NOMO-1 treated with dmso at 0.1 percent for 144 hours (cell line): ENCODE measurements at regions not wholly inside any gene's neighbourhood (a gene's known extent, or its start where the extent isn't known, plus 50 kb on each side); places are given as distances from the start of the nearest gene placed in this dataset.
"Not testable (repeated sequence)": the region's sequence is repeated elsewhere in the genome, so short reads cannot be mapped to it uniquely, and the experiment has no call there.

Experiments used
- DNase-seq: peaks from one replicate; lab custom pipeline; 2025; ENCODE audit not compliant: unreplicated experiment; lab: John Stamatoyannopoulos, UW

DNA sequence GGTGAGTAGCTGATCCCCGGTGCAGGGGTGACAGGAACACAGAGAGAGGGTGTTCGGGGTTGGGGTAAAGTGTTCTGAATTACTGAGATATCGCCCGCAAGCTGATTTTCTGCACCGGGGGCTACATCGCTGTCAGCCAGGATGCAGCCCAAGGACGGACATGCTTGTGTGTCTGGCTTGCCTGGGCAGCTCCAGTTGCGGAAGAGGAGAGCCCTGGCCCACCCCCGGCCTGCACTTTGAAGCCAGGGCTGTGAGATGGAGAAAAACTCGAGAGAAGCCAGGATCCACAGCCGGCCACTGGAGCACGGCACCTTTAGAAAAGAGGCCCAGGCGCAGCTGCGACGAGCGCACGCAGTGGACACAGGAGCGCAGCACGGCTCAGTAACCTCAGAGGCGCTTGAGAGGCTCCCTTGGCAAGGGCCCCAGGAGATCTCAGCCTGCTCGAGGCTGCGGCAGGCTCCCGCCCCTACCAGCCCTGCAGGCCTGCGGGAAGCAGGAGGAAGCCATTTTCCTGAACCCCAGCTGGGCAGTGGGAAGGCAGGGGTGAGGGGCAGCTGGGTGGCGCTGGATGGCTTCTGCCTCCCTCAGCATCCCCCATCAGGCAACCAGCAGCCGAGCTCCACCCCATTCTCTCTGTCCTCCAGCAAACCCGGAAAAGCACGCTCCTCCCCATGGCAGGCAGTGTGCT, 59.2 kb downstream of the C9orf50 start:
- DNase-seq: no peak

DNA sequence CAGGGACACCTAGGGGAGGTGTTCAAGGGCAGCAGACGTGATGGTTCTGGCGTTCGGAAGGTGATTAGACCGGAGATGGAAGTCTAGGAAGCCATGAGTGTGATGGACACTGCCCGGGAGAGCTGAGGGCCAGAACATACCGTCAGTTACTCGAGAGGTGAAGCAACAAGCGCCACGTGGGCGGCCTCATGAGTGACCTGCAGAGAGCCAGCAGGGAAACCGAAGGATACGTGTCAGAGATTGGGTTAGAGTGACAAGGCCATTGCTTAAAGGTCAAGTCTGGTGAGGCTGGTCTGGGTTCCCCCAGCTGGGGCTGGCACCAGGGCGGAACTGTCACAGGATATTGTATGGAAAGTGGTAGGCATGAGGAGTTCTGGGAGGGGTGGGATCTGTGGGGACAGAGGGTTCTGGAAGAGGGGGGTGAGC, 60.0 kb downstream of the C9orf50 start:
- no peak for DNase-seq

DNA sequence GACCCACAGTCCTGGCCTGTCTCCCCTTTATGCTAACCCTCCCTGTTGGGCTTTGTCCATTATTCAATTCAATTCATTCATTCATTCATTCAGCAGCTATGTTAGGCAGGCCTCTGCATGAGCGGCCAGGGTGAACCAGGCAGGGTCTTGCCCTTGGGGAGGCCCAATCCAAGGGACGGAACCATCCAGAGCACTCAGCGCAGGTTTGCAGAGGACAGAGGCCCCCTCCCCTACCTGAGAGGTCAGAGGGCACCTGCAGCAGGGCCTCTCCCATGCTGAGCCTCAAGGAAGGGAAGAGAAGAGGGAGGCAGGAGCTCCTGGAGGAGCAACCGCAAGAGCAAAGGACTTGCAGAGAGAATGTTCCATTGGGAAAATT, 61.4 kb downstream of the C9orf50 start:
- no peak for DNase-seq

DNA sequence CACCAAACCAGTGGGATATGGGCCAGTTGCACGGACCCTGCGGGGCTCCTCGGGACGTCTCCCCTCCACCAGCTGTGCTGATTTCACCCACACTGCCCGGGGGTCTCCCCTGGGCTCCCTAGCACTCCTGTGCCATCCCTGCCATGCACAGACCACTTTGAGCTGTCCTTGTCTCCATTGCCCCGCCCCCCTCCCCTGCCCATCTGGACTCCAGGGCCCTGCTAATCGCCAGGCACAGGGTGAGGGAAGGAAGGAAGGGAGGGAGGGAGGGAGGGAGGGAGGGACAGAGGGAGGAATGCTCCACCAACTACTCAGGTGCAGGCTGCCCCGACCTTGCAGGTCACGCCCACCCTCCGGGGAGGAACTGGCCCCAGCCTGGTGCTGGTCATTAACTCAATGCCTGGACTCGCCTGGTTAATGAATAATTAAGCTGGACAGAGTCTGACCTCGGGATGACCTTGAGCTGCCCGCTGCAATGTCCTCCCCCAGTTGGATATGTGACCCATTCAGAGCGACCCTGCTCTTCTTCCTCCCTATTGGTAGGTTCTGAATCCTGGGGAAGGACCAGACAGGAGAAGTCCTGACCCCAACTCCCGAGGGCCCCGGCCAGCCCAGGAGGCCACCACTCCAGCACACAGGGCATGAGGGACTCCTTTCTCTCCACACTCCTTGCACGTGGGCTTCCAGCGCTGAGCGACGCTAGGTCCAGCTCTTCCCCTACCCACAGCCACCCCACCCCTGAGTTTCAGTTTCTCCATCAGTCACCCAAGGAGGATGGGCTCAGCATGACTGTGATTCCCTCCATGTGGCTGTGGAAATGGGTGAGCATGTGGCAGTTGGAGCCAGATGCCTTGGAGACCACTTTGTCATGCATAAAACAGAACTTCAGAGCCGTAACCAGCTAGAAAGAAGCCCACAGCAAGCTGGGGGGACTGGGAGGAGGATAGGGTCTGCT, 62.1 kb downstream of the C9orf50 start:
- no peak for DNase-seq

DNA sequence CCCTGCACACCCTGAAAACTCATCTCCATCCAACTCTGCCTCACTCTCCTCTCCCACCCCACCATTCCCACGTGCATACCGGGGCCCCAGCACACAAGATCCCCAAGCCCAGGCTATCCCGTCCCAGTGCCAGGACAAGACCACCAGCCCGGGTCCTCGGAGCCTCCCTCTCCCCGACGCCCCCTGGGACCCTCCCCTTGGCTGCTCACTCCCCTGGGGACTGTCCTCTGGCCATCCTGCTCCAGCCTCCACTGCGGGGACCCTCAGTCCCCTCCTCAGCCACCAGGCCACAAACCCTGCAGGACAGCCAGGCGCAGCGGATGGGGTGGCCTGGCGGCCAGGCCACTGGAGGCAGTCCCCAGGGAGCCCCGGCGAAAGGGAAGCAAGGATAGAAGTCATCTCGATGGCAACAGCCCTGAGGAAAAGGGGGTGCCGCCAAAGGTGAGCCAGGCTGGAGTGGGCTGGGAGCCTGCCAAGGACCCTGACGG, 62.8 kb downstream of the C9orf50 start:
- no peak for DNase-seq

DNA sequence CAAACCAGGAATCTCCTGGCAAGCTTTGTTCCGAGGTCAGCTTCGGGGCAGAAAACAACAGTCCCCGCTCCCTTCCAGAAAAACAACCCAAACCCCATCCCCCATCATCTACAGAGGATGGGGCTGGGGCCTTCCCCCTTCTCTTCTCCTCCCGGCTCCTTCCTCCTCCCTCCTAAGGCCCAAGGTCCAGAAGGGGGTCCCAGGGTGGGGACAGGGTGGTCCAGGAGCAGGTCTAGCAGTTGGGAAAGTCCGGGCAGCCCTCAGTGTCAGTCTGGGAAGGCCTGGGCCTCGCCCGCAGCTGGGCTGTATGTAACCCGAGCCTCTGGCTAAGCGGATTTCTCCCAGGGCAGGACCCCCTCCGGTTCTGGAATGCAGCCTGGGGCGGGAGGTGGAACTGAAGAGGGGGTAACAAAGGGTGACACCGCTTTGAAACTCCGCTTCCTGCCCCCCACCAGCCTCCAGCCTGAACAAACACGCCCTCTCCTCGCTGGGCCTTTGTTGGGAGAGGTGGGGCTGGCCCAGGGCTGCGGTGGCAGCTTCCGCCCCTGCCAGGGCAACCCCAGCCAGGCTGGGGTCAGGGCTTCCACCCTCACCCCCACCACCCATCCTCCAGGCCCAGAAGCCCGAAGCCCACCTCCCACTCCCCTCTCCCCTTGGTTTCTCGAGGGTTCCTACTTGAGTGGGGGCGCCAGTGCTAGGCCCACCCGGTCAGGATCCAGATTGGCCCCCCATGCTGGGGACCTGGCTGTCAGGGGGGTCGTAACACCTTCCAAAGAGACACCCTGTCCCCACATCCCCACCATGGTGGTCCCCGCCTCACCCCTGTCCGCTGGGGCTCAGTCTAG, 63.5 kb downstream of the C9orf50 start:
- DNase-seq: no peak

DNA sequence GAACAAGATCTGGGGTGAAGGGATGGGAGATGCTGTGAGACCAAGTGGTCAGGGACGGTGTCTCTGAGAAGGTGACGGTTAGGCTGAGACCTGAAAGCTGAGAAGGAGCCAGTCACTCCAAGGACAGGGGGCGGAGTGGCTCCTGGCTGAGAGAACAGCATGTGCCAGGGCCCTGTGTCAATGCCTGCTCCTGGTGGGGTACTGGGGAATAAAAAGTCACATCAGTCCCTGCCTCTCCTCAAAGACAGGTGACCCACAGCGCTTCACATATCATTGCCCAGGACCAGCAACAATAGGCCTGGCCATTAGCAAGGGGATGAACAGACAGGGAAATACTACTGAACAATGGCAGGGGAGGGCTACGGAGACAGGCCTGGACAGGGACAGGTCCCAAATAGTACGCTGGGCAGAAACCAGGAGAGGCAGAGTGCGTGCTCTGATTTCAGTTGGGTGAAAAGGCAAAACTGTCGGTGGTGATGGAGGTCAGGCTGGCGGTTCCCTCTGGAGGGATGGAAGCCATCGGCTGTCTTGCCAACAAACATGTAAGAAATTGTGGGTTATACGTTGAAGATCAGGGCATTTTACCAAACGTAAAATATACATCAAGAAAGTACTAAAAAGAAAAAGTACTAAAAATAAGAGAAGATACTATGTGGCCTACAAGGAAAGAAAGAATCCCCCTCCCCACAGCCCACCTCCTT, 64.3 kb downstream of the C9orf50 start:
- DNase-seq: no peak

DNA sequence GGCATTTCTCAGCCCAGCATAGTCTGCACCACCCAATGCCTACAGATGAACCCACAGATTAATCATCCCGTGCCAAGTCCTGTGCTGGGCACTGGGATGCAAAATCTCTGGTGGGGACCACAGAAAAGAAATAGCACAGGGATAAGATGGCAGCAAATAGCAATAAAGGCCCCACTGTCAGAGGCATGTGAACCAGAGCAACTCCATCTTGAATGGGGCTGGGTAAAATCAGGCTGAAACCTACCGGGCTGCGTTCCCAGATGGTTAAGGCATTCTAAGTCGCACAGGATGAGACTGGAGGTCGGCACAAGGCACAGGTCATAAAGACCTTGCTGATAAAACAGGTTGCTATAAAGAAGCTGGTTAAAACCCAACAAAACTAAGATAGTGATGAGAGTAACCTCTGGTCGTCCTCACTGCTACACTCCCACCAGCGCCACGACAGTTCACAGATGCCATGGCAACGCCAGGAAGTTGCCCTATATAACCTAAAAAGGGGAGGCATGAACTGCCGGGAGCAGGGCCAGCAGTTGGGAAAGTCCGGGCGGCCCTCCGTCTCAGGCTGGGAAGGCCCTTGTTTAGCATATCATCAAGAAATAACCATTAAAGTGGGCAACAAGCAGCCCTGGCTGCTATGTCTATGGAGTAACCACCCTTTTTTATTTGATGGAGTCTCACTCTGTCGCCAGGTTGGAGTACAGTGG, 65.2 kb downstream of the C9orf50 start:
- no peak for DNase-seq

DNA sequence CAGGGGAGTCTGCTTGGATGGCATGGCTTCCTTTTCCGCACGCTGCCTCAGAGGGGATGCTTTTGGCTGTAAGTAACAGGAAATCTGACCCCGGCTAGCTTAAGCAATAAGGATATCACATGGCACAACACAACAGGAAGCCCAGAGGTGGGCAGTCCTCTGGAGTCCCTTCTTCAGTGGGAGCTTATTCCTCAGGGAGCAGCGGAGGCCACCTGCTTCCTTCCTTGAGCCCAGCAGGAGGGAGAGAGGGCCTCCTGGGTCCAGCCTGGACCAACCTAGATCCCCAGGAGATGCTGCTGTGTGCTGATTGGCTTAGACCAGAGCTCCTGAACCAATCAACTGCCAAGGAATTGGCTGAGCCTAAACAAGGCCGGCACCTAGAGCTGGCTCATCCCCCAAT, 66.3 kb downstream of the C9orf50 start:
- DNase-seq: no peak

DNA sequence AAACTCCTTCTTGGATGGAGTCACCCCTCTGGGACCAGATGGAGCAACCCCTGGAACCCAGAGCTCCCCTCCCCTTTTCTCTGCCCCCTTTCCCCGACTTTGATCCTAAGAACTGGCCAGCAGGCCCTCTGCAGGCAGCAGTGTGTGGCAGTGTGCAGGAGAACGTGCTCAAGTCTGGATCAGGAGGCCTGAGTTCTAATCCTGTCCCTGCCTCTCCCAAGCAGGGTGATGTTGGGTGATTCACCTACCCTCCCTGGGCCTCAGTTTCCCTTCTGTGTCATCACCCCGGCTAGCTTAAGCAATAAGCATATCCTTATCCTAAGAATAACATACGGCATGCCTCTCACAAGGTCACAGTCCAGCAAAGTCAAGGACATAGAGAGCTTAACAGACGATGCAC, 67.6 kb downstream of the C9orf50 start:
- DNase-seq: no peak

DNA sequence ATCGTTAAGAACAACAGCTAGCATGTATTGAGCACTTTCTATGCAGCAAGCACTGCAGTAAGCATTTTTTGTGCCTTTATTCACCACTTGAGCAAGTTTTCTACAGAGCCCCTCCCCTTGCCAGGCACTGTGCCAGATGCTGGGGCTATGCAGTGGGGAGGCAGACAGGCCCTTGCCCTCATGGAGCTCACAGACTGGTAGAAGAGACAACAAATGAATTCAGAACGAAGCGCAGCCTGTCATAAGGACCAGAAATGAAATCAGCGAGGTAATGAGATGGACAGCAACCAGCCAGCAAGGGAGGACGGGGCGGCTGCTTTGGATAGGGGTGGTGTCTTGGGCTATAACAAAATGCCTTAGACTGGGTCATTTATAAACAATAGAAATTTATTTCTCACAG, 68.8 kb downstream of the C9orf50 start:
- no peak for DNase-seq

DNA sequence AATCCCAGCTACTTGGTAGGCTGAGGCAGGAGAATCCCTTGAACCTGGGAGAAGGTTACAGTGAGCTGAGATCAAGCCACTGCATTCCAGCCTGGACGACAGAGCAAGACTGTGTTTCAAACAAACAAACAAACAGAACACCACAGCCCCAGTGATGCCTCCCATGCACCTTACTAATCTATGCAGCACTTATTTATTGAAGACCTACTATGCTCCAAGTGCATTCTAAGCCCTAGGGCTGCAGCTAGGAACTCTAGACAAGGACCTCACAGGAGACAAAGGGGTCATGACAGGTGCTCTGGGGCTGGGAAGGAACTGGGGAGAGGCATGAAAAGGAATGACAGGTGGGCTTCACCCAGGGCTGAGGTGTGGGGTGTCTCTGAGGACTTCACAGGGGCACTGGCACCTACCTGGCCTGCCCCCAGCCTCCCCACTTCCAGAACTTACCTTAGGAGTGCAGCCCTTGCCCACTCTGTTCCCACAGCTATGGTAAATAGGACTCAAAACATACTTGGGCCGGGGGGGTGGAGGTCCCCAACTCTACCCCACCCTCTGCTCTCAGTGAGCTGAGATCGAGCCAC, 69.4 kb downstream of the C9orf50 start:
- no peak for DNase-seq

DNA sequence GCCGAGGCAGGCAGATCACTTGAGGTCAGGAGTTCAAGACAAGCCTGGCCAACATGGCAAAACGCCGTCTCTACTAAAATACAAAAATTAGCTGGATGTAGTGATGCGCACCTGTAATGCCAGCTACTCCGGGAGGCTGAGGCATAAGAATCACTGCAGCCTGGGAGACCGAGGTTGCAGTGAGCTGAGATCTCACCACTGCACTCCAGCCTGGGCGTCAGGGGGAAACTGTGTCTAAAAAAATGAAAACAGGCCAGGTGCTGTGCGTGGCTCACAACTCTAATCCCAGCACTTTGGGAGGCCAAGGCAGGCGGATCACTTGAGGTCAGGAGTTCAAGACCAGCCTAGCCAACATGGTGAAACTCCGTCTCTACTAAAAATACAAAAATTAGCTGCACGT, 69.9 kb downstream of the C9orf50 start:
- DNase-seq: not testable (repeated sequence)

DNA sequence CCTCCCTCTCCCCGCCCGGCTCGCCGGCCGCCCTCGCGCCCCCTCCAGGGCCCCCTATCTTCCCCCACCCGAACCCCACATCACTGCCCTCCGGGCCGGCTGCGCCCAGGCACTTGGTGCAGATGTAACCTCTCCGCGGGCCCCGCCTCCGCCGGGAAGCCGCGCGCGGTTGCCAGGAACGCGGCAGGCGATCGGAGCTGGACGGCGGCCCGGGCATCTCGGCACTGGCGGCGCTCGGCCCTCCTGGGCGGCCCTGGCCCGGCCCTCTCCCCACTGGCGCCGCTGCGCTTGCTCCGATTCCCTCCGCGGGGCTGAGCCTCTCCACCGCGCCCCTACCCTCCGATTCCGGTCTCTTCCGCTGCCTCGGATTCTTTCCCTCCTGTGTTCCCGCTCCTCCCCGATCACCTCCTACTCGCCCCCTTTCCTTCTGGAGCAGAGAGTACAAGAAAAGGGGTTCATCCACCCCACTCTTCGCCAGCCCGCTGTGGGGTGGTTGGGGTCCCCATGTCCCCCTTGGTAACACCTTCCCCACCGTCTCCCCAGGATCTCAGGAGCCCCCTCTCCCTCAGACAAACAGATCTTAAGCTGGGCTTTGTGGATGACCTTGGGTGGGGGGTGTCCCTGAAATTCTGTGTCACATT, 70.6 kb downstream of the C9orf50 start:
- no peak for DNase-seq

DNA sequence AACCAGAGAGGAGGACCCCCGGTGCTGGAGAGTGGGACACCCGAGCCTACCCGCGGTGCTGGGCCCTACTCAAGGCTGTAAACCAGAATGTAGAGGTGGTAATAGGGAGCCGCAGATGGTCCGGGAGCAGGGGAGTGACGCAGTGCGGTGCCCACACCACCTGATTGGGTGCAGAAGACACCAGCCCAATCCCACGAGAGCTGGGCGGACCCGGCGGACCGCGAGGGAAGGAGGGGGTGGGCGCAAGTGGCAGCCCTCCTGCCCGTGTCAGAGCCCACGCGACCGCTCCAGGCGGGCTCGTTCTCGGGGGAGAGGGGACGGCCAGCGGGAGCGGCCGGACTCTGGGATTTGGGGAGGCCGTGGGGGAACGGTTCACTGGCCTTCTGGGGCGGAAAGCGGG, 71.2 kb downstream of the C9orf50 start:
- no peak for DNase-seq

DNA sequence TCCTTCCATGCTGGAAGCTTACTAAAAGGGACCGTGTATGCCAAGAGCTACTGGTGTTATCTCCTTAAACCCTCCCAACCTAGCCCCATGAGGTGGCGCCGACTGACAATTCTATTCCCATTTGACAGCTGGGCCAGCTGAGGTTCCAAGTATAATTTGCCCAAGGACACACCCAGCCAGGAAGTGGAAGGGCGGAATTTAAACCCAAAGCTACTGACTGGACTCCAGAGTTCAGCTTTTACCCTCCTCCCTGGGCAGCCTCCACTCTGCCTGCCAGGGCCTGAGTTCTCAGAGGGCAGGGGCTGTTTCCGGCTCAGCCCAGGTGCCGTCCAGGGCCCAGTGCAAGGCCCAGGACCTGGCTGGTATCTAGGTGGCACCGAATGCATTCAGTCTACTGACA, 71.8 kb downstream of the C9orf50 start:
- DNase-seq: no peak

DNA sequence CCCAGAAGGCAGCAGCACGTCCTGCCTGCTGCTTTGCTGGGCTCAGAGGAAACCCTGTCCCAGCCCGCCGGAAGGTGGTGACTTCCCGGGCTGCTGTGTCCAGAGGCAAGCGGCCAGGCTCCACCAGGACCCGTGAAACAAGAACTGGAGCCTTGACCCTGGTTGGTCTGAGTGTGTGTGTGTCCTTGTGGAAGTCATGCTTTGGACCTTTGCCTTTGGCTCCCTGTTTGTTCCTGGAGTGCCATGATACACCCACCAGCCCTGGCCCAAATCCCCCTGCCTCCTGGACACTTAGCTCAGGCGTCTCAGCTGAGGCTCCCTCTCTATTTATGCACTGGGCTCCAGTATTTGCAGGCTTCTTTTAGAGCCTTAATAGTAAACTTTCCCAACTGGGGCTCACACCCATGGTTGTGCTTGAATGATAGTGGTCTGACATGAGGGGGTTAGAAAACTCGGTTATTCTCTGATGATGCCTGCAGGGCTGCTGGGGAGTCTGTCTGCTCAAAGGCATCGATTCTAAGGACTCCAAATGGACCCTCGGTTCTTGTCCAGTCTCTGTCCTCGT, 72.2 kb downstream of the C9orf50 start:
- no peak for DNase-seq

DNA sequence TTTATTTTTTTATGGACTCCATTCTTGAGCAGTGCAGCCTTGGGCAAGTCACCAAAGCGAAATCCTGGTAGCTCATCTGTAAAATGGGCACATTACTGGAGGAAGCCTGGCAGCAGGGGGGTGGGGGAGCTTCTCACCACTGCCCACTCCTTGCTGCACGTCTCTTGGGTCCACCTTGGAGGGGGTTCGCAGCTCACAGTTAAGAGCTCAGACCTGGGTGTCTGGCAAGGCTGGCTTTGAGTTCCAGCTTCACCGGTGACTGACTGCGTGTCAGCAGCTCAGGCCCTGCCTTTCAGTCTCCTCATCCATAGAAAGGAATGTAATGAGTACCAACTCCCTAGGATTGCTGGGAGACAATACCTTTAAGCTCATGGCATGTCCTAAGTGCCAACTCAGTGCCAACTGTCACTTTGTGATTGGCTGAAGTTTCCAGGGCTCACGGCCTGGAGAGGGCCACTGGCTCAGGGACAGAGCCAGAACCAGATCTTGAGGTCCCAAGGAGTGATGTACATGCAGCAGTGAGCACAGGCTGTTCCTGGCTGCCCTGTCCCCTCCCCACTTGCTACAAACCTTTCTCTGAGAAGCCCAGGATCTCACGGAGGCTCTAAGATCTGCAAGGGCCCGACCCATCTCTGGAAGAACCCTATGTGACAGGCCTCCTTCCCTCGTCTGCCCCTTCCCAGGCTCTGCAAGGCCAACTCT, 72.9 kb downstream of the C9orf50 start:
- no peak for DNase-seq
